ENCODE measurements at regions not wholly inside any gene's neighbourhood (a gene's known extent, or its start where the extent isn't known, plus 50 kb on each side); places are given as distances from the start of the nearest gene placed in this dataset.

DNA sequence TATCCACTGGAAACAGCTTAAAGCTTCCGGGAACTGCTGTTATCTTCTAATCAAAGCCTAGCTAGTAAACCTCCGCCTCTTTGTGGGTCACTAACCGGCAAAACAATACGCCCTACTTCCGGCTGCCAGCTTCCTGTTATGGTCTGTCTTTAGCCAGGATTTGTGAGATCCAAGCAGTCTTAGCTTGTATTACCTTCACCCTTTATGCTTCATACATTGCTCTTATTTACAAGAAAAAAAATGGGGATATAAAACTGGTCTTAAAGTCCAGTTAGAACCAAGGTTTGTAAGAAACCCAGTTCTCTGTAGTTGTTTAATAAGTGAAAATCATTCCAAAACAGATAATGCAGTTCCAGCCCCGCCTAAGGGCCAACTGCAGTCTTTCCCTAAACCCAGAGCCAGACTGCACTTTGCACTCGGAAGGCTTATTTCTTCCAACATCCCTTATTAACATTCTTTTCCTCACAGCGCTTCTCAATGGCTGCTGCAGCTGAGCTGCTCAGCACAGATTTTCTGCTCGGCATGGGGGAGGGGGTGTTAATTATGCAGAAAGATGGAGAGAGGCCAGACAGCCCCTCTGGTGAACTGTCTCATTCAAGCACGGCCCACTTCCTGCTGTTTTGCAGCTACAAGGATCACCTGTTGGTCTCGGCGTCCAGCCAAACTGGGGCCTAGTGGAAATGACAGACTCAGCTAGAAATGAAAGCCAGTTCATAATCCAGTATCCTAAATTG is 368.4 kb downstream of the KLF12 start:
- H3K9me3 Mint-ChIP-seq, result peaks cover under 1% of the 10 kb centered on the region
- H3K27ac Mint-ChIP-seq, result peak overlapping the region; percentile 97
- H3K36me3 Mint-ChIP-seq, result peaks cover 49% of the 10 kb centered on the region
- no peaks in the 10 kb centered on the region for H3K27me3 Mint-ChIP-seq
- peaks cover 67% of the 10 kb centered on the region for H3K4me1 Mint-ChIP-seq
- CTCF ChIA-PET, result interaction anchor here (0.5 to 1.3 kb wide), 3 partner anchors 10 to 521 kb away, joined by 3 to 8 read pairs (median 6); no protein-coding TSS in a partner anchor
- DNase-seq, result peak; percentile 87
- H3K4me3 Mint-ChIP-seq, result peak overlapping the region; percentile 69

DNA sequence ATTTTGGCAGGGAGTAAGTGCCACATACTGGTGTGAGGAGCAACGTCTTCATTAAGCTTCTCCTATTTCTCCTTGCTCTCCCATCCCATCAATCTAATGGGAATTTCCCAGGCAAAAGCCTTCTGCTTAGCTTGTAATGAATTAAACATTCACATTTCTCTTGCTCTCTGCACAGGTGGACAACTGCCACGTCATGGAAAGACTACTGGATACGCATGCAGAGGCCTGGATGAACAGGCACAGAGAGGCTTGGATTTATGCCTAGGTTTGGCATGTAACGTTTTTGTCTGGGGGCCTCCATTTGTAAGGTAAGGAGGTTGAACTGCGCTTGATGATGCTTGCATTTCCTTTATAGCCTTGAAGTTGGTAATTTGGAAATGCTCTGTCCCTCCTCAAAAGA is 374.8 kb downstream of the KLF12 start:
- DNase-seq, result no peak
- no peak overlapping the region for H3K4me3 Mint-ChIP-seq
- H3K36me3 Mint-ChIP-seq, result peaks cover 34% of the 10 kb centered on the region
- no peaks in the 10 kb centered on the region for H3K9me3 Mint-ChIP-seq
- peaks cover 43% of the 10 kb centered on the region for H3K4me1 Mint-ChIP-seq
- H3K27ac Mint-ChIP-seq, result no peak overlapping the region
- no peaks in the 10 kb centered on the region for H3K27me3 Mint-ChIP-seq
- CTCF ChIA-PET, result no interaction called here

DNA sequence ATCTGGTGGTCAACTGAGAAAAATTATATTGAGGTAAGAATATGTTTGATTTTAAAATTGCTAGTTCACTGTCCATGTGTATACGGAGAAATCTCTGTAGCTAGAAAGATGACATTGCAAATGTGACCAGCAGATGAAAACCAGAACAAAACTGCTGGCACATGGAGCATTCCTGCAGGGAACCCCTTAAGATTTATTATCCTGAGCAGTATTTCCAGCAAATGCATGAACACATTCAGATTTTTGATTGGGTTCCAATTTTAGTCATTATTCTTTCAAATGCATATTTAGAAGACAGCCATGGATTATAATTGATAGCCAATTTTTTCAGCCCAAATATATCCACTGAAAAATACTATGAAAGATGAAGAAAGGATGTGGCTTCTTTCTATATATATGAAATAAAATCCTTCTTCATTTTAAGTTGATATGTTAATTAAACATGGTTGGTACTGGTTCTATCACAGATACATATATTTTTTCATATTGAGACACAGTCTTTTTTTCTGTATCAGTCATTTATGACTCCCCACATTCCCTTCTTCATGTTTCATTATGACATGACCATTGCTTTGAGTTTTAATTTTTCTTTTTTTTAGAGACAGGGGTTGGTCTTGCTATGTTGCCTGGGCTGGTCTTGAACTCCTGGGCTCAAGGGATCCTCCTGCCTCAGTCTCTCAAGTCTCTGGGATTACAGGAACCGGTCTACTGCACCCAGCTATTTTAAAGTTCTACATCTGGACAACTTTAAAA is 376.5 kb downstream of the KLF12 start:
- no peak overlapping the region for H3K27ac Mint-ChIP-seq
- H3K27me3 Mint-ChIP-seq, result no peaks in the 10 kb centered on the region
- no peaks in the 10 kb centered on the region for H3K9me3 Mint-ChIP-seq
- CTCF ChIA-PET, result interaction anchor here (0.9 to 3.2 kb wide), 3 partner anchors 8 to 530 kb away, joined by 4 to 20 read pairs (median 8); no protein-coding TSS in a partner anchor
- no peak for DNase-seq
- no peak overlapping the region for H3K4me3 Mint-ChIP-seq
- peaks cover 31% of the 10 kb centered on the region for H3K4me1 Mint-ChIP-seq
- H3K36me3 Mint-ChIP-seq, result peaks cover 25% of the 10 kb centered on the region

DNA sequence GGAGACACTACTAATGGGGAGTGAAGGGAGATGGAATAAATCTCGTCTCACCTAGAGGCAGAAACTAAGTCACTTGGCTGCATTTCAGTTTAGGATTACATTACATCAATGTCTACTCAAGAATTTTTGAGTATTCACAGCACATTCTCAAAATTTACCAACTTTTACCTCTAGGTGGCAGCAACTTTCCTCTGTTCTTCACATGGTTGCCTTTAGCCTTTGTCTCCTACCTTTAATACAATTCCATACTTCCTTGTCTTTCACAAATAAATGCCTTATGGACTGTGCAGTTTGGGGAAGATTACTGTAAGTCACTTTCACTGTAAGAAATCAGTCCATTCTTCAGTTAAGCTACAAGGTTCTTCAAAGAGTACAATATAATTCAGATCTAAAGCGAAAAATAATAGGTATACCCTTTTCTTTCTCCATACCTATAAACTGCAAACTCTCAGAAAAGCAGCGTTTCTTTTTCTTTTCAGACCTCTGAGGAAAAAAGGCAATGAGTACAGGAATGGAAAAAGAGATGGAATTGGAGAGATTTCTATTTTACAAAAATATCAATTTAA is 379.4 kb downstream of the KLF12 start:
- H3K4me3 Mint-ChIP-seq, result no peak overlapping the region
- DNase-seq, result no peak
- no peak overlapping the region for H3K27ac Mint-ChIP-seq
- H3K4me1 Mint-ChIP-seq, result peaks cover 21% of the 10 kb centered on the region
- H3K9me3 Mint-ChIP-seq, result no peaks in the 10 kb centered on the region
- H3K36me3 Mint-ChIP-seq, result peaks cover 25% of the 10 kb centered on the region
- CTCF ChIA-PET, result interaction anchor here (0.7 to 3.2 kb wide), 5 partner anchors 11 to 537 kb away, joined by 3 to 20 read pairs (median 3); no protein-coding TSS in a partner anchor
- H3K27me3 Mint-ChIP-seq, result no peaks in the 10 kb centered on the region

DNA sequence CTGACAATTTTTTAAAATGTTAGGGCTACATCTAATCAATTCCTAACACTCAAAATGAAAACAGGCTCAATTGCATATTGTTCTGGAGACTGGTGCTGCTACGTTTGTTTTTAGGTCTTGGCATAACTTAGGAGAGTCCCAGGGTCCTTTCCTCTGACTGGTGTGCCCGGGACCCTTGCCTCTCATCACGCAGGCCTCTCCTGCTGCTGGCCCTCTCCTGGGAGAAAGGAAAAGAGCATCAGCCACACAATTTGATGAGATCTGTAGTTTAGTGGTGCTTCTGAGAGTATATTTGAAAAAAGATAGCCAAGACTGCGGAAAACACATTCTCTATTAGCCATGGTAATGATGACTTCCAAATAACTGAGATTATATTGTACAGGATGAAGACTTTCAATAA is 380.0 kb downstream of the KLF12 start:
- Mint-ChIP-seq H3K27me3 (no peaks in the 10 kb centered on the region), H3K27ac (no peak overlapping the region), H3K4me3 (no peak overlapping the region), H3K4me1 (peaks cover 18% of the 10 kb centered on the region), H3K36me3 (peaks cover 27% of the 10 kb centered on the region), H3K9me3 (no peaks in the 10 kb centered on the region)
- DNase-seq, result no peak
- CTCF ChIA-PET, result interaction anchor here (3.2 kb wide), 1 partner anchor 533 kb away, joined by 20 read pairs; no protein-coding TSS in a partner anchor

DNA sequence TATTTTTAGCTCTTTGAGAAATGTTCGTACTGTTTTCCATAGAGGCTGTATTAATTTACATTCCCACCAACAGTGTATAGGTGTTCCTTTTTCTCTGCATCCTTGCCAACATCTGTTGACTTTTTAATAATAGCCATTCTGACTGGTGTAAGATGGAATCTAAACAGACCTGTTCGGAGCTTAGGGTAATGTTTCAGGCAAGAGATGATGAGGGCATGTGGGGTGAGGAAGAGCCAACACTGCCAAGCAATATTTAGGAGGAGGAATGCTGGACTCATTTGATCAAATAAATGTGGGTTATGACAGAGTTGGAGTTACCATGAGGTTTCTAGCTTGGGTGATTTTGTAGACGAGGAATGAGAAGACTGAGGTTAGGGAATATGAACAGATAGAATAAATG is 382.9 kb downstream of the KLF12 start:
- no peaks in the 10 kb centered on the region for H3K27me3 Mint-ChIP-seq
- peaks cover 37% of the 10 kb centered on the region for H3K36me3 Mint-ChIP-seq
- peak overlapping the region; percentile 5 for H3K27ac Mint-ChIP-seq
- no peak for DNase-seq
- H3K9me3 Mint-ChIP-seq, result no peaks in the 10 kb centered on the region
- H3K4me1 Mint-ChIP-seq, result peaks cover 9% of the 10 kb centered on the region
- no peak overlapping the region for H3K4me3 Mint-ChIP-seq
- CTCF ChIA-PET, result no interaction called here

DNA sequence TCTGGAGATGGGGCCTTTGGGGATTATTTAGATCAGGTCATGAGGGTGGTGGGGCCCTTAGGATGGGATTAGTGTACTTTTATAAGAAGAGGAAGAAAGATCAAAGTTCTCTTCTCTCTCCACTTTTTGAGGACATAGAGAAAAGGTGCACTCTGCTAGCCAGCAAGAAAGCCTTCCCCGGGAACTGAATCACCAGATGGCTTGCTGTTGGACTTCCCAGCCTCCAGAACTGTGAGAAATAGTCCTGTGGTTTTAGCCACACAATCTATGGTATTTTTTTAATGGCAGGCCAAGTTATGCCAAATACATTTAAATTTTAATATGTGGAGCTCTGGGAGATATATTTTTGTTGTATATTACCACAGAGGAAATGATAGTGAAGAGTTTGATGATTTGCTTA is 385.8 kb downstream of the KLF12 start:
- CTCF ChIA-PET, result no interaction called here
- Mint-ChIP-seq H3K4me1 (peaks cover 26% of the 10 kb centered on the region), H3K36me3 (peaks cover 45% of the 10 kb centered on the region), H3K9me3 (no peaks in the 10 kb centered on the region), H3K4me3 (no peak overlapping the region), H3K27ac (no peak overlapping the region), H3K27me3 (no peaks in the 10 kb centered on the region)
- DNase-seq, result no peak

DNA sequence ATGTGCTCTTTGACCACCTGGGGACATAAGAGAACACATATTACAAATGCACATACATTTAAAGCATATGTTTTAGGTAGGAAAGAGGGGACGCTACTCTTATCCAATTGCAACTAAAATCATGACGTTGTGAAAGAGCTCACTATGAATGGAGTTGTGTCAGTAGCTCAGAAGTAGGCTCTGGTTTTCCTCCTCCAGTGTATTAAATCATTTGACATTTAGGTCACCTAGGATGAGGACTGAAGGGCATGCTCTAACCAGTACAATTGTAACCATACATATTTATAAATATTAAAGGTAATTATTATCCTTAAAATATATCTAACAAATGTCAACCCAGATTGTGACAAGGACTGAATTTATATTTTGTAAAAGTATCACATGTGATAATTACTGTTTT is 389.0 kb downstream of the KLF12 start:
- Mint-ChIP-seq H3K9me3 (no peaks in the 10 kb centered on the region), H3K27me3 (no peaks in the 10 kb centered on the region)

DNA sequence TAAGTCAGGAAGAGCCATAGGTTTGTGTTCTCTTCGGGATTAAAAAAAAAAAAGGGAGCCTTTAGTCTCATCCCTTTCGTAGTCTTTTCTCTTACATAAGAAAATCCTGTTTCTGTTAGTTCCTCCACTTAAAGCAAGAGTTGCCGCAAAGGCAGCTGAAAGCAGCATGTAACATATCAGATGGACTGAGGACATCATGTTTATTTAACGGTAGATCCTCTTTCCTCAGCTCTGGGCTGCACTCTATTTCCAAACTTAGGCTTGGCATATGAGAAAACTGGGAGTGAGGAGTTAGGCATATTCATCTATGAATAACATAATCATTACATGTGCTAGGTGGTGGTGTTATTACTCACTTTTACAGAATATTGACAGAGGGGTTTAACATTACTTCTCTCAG is 391.2 kb downstream of the KLF12 start:
- CTCF ChIA-PET, result no interaction called here
- Mint-ChIP-seq H3K27ac (no peak overlapping the region), H3K4me1 (peaks cover 56% of the 10 kb centered on the region), H3K9me3 (no peaks in the 10 kb centered on the region), H3K27me3 (no peaks in the 10 kb centered on the region), H3K4me3 (no peak overlapping the region), H3K36me3 (peaks cover 14% of the 10 kb centered on the region)
- no peak for DNase-seq

More for the DNA sequence above, 389.0 kb downstream of the KLF12 start:
- DNase-seq, result no peak
- Mint-ChIP-seq H3K27ac (no peak overlapping the region), H3K36me3 (peaks cover 30% of the 10 kb centered on the region), H3K4me1 (peaks cover 53% of the 10 kb centered on the region), H3K4me3 (no peak overlapping the region)
- CTCF ChIA-PET, result no interaction called here

DNA sequence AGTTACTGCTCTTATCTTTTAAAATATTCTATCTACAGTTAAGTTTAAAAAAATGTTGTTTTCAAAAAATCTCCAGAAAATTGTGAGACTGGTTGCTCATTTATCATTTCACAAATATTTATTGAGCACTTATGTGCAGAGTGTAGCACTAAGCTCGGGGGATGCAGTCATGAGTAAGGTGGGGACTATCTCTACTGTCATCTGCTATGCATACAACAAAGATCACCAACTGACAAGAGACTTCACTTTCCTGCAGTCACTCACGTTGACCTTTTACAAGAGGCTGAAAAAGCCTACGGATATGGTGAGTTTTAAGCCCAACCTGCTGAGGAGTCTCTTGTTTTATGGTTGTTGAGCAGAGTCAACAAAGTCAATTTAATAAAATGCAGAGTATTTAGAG is 392.5 kb downstream of the KLF12 start:
- Mint-ChIP-seq H3K9me3 (no peaks in the 10 kb centered on the region), H3K4me1 (peaks cover 52% of the 10 kb centered on the region), H3K27me3 (no peaks in the 10 kb centered on the region), H3K4me3 (no peak overlapping the region), H3K27ac (no peak overlapping the region), H3K36me3 (peaks cover 10% of the 10 kb centered on the region)
- CTCF ChIA-PET, result interaction anchor here (0.8 to 1.3 kb wide), 2 partner anchors 27 to 809 kb away, joined by 3 to 4 read pairs; no protein-coding TSS in a partner anchor
- DNase-seq, result no peak

DNA sequence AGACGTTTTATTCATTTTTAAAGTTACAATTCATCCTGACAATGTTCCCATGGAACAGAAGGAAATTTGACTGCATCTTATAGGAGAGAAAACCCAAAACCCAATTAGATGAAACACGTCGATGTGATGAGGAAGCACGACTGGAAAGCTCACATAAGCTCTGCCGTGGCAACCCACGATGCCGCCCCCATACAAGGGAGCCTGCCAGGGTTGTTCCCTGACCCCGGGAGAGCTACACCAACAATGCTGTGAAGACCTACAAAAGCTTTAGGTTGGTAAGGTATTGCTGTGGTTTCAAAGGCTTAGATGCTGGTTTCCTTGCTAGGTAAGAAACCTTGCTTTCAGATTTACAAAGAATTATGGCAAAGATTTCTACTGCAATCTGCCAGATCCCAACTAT is 393.1 kb downstream of the KLF12 start:
- Mint-ChIP-seq H3K9me3 (no peaks in the 10 kb centered on the region), H3K27me3 (no peaks in the 10 kb centered on the region), H3K4me1 (peaks cover 50% of the 10 kb centered on the region), H3K27ac (no peak overlapping the region), H3K4me3 (no peak overlapping the region), H3K36me3 (peaks cover 10% of the 10 kb centered on the region)
- CTCF ChIA-PET, result interaction anchor here (0.8 to 1.3 kb wide), 2 partner anchors 27 to 809 kb away, joined by 3 to 4 read pairs; no protein-coding TSS in a partner anchor
- DNase-seq, result no peak

DNA sequence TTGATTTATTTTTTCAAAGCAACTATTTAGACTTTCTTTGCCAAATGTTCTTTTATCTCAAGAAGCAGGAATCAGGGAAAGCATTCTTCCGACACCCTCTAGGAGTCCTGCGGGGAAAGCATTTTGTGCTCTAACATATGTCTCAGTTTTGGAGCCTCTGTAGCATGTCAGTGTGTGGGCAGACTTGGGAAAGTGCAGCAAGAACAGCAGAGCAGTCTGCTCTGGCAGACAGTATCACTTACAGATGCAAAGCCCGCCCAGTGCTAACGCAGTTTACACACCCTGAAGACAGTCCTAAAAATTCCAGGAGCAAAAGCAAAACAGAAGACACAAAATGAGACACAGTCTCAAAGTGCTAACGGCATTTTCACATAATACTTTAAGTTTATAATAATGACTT is 393.5 kb downstream of the KLF12 start:
- H3K27me3 Mint-ChIP-seq, result no peaks in the 10 kb centered on the region
- no peak for DNase-seq
- no peaks in the 10 kb centered on the region for H3K9me3 Mint-ChIP-seq
- peaks cover 46% of the 10 kb centered on the region for H3K4me1 Mint-ChIP-seq
- no peak overlapping the region for H3K27ac Mint-ChIP-seq
- no peak overlapping the region for H3K4me3 Mint-ChIP-seq
- peaks cover 10% of the 10 kb centered on the region for H3K36me3 Mint-ChIP-seq
- CTCF ChIA-PET, result interaction anchor here (0.8 to 1.3 kb wide), 2 partner anchors 26 to 810 kb away, joined by 3 to 4 read pairs; no protein-coding TSS in a partner anchor

DNA sequence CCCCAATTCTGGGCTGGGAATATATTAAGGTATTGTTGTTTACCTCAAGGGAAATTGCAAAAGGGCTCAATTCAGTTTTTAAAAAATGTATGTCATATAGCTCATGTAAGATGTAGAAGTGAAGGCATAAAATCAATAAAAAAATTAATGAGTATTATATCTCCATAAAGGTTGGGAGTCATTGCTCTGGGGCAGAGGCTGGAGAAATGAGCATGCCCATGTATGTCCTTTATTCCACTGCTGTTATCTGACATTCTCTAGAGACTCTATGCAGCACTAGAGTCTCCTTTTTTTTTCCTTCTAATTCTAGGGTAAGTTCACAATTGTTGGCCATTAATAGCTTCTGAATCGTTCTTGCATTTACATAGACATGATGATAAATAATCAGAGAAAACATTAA is 394.8 kb downstream of the KLF12 start:
- DNase-seq, result no peak
- Mint-ChIP-seq H3K9me3 (no peaks in the 10 kb centered on the region), H3K27ac (no peak overlapping the region), H3K27me3 (no peaks in the 10 kb centered on the region), H3K4me3 (no peak overlapping the region), H3K36me3 (peaks cover 15% of the 10 kb centered on the region), H3K4me1 (peaks cover 40% of the 10 kb centered on the region)
- CTCF ChIA-PET, result no interaction called here

DNA sequence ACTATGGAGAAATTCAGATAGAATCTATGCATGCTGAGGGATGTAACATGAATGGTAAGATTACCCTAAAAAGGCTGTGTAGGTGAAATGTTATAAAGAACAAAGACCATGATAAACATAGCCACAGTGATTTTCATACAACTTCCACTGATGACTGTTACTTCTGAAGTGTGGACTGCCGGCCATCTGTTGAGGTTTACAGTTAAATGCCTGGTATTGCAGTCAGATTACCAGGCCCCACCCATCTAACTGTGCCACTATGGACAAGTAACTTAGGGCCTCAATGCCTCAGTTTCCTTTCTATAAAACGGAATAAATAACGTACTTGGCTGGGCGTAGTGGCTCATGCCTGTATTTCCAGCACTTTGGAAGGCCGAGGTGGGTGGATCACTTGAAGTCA is 395.6 kb downstream of the KLF12 start:
- H3K27me3 Mint-ChIP-seq, result no peaks in the 10 kb centered on the region
- H3K4me3 Mint-ChIP-seq, result no peak overlapping the region
- CTCF ChIA-PET, result no interaction called here
- H3K36me3 Mint-ChIP-seq, result peaks cover 10% of the 10 kb centered on the region
- no peak for DNase-seq
- no peaks in the 10 kb centered on the region for H3K9me3 Mint-ChIP-seq
- H3K27ac Mint-ChIP-seq, result no peak overlapping the region
- peaks cover 33% of the 10 kb centered on the region for H3K4me1 Mint-ChIP-seq

Measured in activated naive CD4-positive, alpha-beta T cell treated with anti-CD3 and anti-CD28 coated beads, Interleukin-2, amount 10 ng/mL, durations not matched to agents 7 days and 5 days (primary cell).